IMR-90 (cell line): ENCODE measurements at regions not wholly inside any gene's neighbourhood (a gene's known extent, or its start where the extent isn't known, plus 50 kb on each side); places are given as distances from the start of the nearest gene placed in this dataset.

Source experiments
- BHLHE40 ChIP-seq: fragments of 150-350 bp; IDR thresholded peaks from 2 replicates; pipeline ENCODE4 v1.6.1; 2016; ENCODE audit warnings: mild to moderate bottlenecking, low read depth, low read length
- CEBPB ChIP-seq: IDR thresholded peaks from 2 replicates; pipeline ENCODE4 v1.6.1; 2012; ENCODE audit warnings: low read depth, low read length, improper control_type of control experiment
- CTCF ChIP-seq: conservative IDR thresholded peaks from 2 replicates; pipeline ENCODE4 v1.5.1; 2012; ENCODE audit warnings: mild to moderate bottlenecking, low read depth, low read length, improper control_type of control experiment
- FOS ChIP-seq: fragments of 150-350 bp; IDR thresholded peaks from 2 replicates; pipeline ENCODE4 v1.6.1; 2016; ENCODE audit warnings: low read depth, low read length
- MAFK ChIP-seq: IDR thresholded peaks from 2 replicates; pipeline ENCODE4 v1.6.1; 2012; ENCODE audit warnings: low read depth, low read length, improper control_type of control experiment
- MAZ ChIP-seq: IDR thresholded peaks from 2 replicates; pipeline ENCODE4 v1.6.1; 2012; ENCODE audit warnings: low read depth, mild to moderate bottlenecking, low read length, improper control_type of control experiment, moderate library complexity, borderline replicate concordance
- MXI1 ChIP-seq: IDR thresholded peaks from 2 replicates; pipeline ENCODE4 v1.6.1; 2012; ENCODE audit warnings: low read depth, mild to moderate bottlenecking, low read length, moderate library complexity, borderline replicate concordance
- NFE2L2 ChIP-seq: fragments of 150-350 bp; IDR thresholded peaks from 2 replicates; pipeline ENCODE4 v1.6.1; 2016; ENCODE audit warnings: low read depth, mild to moderate bottlenecking, low read length
- POLR2A ChIP-seq: IDR thresholded peaks from 2 replicates; pipeline ENCODE4 v1.6.1; 2012; ENCODE audit warnings: mild to moderate bottlenecking, low read depth, low read length
- RAD21 ChIP-seq: IDR thresholded peaks from 2 replicates; pipeline ENCODE4 v1.6.1; 2012; ENCODE audit warnings: low read length, improper control_type of control experiment
- RFX5 ChIP-seq: IDR thresholded peaks from 2 replicates; pipeline ENCODE4 v1.8.0; 2012; ENCODE audit warnings: low read depth, mild to moderate bottlenecking, low read length, moderate library complexity
- SMC3 ChIP-seq: fragments of 150-350 bp; IDR thresholded peaks from 2 replicates; pipeline ENCODE4 v1.6.1; 2016; ENCODE audit warnings: low read depth, mild to moderate bottlenecking, antibody characterized with exemption, low read length, moderate library complexity
- USF2 ChIP-seq: fragments of 150-350 bp; IDR thresholded peaks from 2 replicates; pipeline ENCODE4 v1.6.1; 2017; ENCODE audit warnings: mild to moderate bottlenecking, antibody characterized with exemption, low read length, low read depth
- TF ChIP-seq, protein P1 (sequence below): fragments of 150-350 bp; IDR thresholded peaks from 2 replicates; pipeline ENCODE4 v1.6.1; 2016; ENCODE audit warnings: low read depth, mild to moderate bottlenecking, low read length, moderate library complexity, borderline replicate concordance

GRCh38 chr18:2310886-2311285 lies 260.4 kb downstream of the METTL4 start:
- TF ChIP-seq CTCF (no peak), NFE2L2 (no peak), USF2 (no peak), RAD21 (no peak), POLR2A (no peak), MXI1 (no peak), CEBPB (no peak), BHLHE40 (no peak), FOS (no peak), MAFK (no peak), RFX5 (no peak), SMC3 (no peak), MAZ (no peak)
- TF ChIP-seq, protein P1, sequence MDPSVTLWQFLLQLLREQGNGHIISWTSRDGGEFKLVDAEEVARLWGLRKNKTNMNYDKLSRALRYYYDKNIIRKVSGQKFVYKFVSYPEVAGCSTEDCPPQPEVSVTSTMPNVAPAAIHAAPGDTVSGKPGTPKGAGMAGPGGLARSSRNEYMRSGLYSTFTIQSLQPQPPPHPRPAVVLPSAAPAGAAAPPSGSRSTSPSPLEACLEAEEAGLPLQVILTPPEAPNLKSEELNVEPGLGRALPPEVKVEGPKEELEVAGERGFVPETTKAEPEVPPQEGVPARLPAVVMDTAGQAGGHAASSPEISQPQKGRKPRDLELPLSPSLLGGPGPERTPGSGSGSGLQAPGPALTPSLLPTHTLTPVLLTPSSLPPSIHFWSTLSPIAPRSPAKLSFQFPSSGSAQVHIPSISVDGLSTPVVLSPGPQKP: no peak
